CD8-positive, alpha-beta memory T cell (primary cell): ENCODE measurements at regions not wholly inside any gene's neighbourhood (a gene's known extent, or its start where the extent isn't known, plus 50 kb on each side); places are given as distances from the start of the nearest gene placed in this dataset.

Experiments used
- CTCF ChIA-PET: fragments of 350-600 bp; sonication (Branson Sonifier 250); formaldehyde crosslinking; loops from one replicate; lab custom pipeline; 2021; ENCODE audit warnings: antibody characterized with exemption; lab: Charles Lee
- POLR2A ChIA-PET: fragments of 350-600 bp; sonication (Branson Sonifier 250); formaldehyde crosslinking; loops from one replicate; lab custom pipeline; 2021; ENCODE audit warnings: antibody characterized with exemption; lab: Charles Lee
- DNase-seq, 5 donors: peaks; one replicate each; pipeline versions ENCODE4 v3.0.0 to v3.0.0-alpha.2; 2020 to 2022; ENCODE audit warnings: mixed read lengths in 1 of 5
- H3K27ac ChIP-seq: one replicate; pipeline ENCODE4 v1.7.0; 2013; ENCODE audit warnings: low read depth, mild to moderate bottlenecking, low read length, moderate library complexity
- H3K27me3 ChIP-seq: 2 replicates; pipeline ENCODE4 v1.7.0; 2013; ENCODE audit warnings: low read length, mild to moderate bottlenecking; ENCODE audit not compliant: insufficient read depth, poor library complexity, severe bottlenecking
- H3K36me3 ChIP-seq: 2 replicates; pipeline ENCODE4 v1.7.0; 2013; ENCODE audit warnings: mild to moderate bottlenecking, low read length, moderate library complexity; ENCODE audit not compliant: insufficient read depth
- H3K4me1 ChIP-seq: 2 replicates; pipeline ENCODE4 v1.7.0; 2013; ENCODE audit warnings: mild to moderate bottlenecking, low read length, moderate library complexity; ENCODE audit not compliant: insufficient read depth
- H3K4me3 ChIP-seq: 2 replicates; pipeline ENCODE4 v1.7.0; 2013; ENCODE audit warnings: mild to moderate bottlenecking, low read length
- H3K9me3 ChIP-seq: 2 replicates; pipeline ENCODE4 v1.7.0; 2013; ENCODE audit warnings: mild to moderate bottlenecking, low read length
- H3K27ac Mint-ChIP-seq, 8 donors: one replicate each; pipeline ENCODE4 v1.8.0; 2020 to 2021; ENCODE audit warnings: mixed read lengths in 8 of 8, mild to moderate bottlenecking in 6 of 8, inconsistent platforms in 3 of 8, moderate library complexity in 3 of 8
- H3K27me3 Mint-ChIP-seq, 2 donors: one replicate each; pipeline ENCODE4 v1.8.0; 2020 to 2021; ENCODE audit warnings: mixed read lengths in 2 of 2, mild to moderate bottlenecking in 1 of 2, moderate library complexity in 1 of 2
- H3K36me3 Mint-ChIP-seq, 3 donors: one replicate each; pipeline ENCODE4 v1.8.0; 2020 to 2021; ENCODE audit warnings: mixed read lengths in 3 of 3, inconsistent platforms in 1 of 3, mild to moderate bottlenecking in 1 of 3
- H3K4me1 Mint-ChIP-seq, 3 donors: one replicate each; pipeline ENCODE4 v1.8.0; 2020 to 2021; ENCODE audit warnings: mixed read lengths in 3 of 3, inconsistent platforms in 1 of 3, mild to moderate bottlenecking in 1 of 3
- H3K4me3 Mint-ChIP-seq, 7 donors: one replicate each; pipeline ENCODE4 v1.8.0; 2020 to 2021; ENCODE audit warnings: mixed read lengths in 7 of 7, mild to moderate bottlenecking in 6 of 7, moderate library complexity in 4 of 7, inconsistent platforms in 2 of 7
- H3K9me3 Mint-ChIP-seq, 5 donors: one replicate each; pipeline ENCODE4 v1.8.0; 2020 to 2022; ENCODE audit warnings: mixed read lengths in 5 of 5, mild to moderate bottlenecking in 3 of 5, moderate library complexity in 2 of 5, inconsistent platforms in 1 of 5

GRCh38 chrX:36684053-36684452, 324.1 kb upstream of the FAM47C start:
- Histone ChIP-seq H3K9me3 (no peaks in the 10 kb centered on the region), H3K27me3 (no peaks in the 10 kb centered on the region), H3K4me1 (no peaks in the 10 kb centered on the region), H3K27ac (no peak overlapping the region), H3K4me3 (no peak overlapping the region), H3K36me3 (no peaks in the 10 kb centered on the region)
- CTCF ChIA-PET, result no interaction called here
- Mint-ChIP-seq H3K4me1 (no peaks in the 10 kb centered on the region), H3K27me3 (no peaks in the 10 kb centered on the region), H3K36me3 (no peaks in the 10 kb centered on the region), H3K27ac (no peak overlapping the region), H3K9me3 (peaks cover 0 to 2% (median 0%) of the 10 kb centered on the region in 5 donors), H3K4me3 (no peak overlapping the region)
- POLR2A ChIA-PET, result no interaction called here
- no peak for DNase-seq

- H3K36me3 ChIP-seq, result no peaks in the 10 kb centered on the region
- no peak for DNase-seq
- H3K4me1 ChIP-seq, result no peaks in the 10 kb centered on the region
- H3K27ac ChIP-seq, result no peak overlapping the region
- Mint-ChIP-seq H3K36me3 (no peaks in the 10 kb centered on the region), H3K27ac (no peak overlapping the region), H3K4me3 (no peak overlapping the region), H3K4me1 (no peaks in the 10 kb centered on the region), H3K27me3 (no peaks in the 10 kb centered on the region), H3K9me3 (peaks cover 0 to 3% (median 0%) of the 10 kb centered on the region in 5 donors)
- POLR2A ChIA-PET, result no interaction called here
- no peaks in the 10 kb centered on the region for H3K27me3 ChIP-seq
- H3K4me3 ChIP-seq, result no peak overlapping the region
- CTCF ChIA-PET, result no interaction called here
- no peaks in the 10 kb centered on the region for H3K9me3 ChIP-seq
These were observed 286.2 kb upstream of the FAM47C start for GRCh38 chrX:36721990-36722389.

- CTCF ChIA-PET, result no interaction called here
- Histone ChIP-seq H3K9me3 (no peaks in the 10 kb centered on the region), H3K27ac (no peak overlapping the region), H3K4me1 (no peaks in the 10 kb centered on the region), H3K4me3 (no peak overlapping the region), H3K27me3 (no peaks in the 10 kb centered on the region), H3K36me3 (no peaks in the 10 kb centered on the region)
- H3K36me3 Mint-ChIP-seq, result no peaks in the 10 kb centered on the region
- H3K4me1 Mint-ChIP-seq, result no peaks in the 10 kb centered on the region
- no peak overlapping the region for H3K27ac Mint-ChIP-seq
- H3K9me3 Mint-ChIP-seq, result no peaks in the 10 kb centered on the region
- DNase-seq, result no peak
- POLR2A ChIA-PET, result no interaction called here
- H3K4me3 Mint-ChIP-seq, result no peak overlapping the region
- H3K27me3 Mint-ChIP-seq, result no peaks in the 10 kb centered on the region
These were observed 254.6 kb upstream of the FAM47C start for GRCh38 chrX:36753602-36754001.

GRCh38 chrX:36787752-36788151, 220.4 kb upstream of the FAM47C start:
- ChIA-PET POLR2A (no interaction called here), CTCF (no interaction called here)
- no peak overlapping the region for H3K27ac Mint-ChIP-seq
- no peak overlapping the region for H3K4me3 Mint-ChIP-seq
- no peaks in the 10 kb centered on the region for H3K36me3 Mint-ChIP-seq
- H3K27me3 ChIP-seq, result no peaks in the 10 kb centered on the region
- no peaks in the 10 kb centered on the region for H3K27me3 Mint-ChIP-seq
- H3K4me3 ChIP-seq, result no peak overlapping the region
- DNase-seq, result no peak
- H3K9me3 ChIP-seq, result no peaks in the 10 kb centered on the region
- H3K27ac ChIP-seq, result no peak overlapping the region
- no peaks in the 10 kb centered on the region for H3K9me3 Mint-ChIP-seq
- H3K4me1 ChIP-seq, result no peaks in the 10 kb centered on the region
- no peaks in the 10 kb centered on the region for H3K36me3 ChIP-seq
- H3K4me1 Mint-ChIP-seq, result no peaks in the 10 kb centered on the region

GRCh38 chrX:36803151-36803550, 205.0 kb upstream of the FAM47C start:
- no peaks in the 10 kb centered on the region for H3K9me3 Mint-ChIP-seq
- no peak overlapping the region for H3K27ac Mint-ChIP-seq
- no peaks in the 10 kb centered on the region for H3K4me1 Mint-ChIP-seq
- no peak overlapping the region for H3K4me3 Mint-ChIP-seq
- H3K27me3 Mint-ChIP-seq, result no peaks in the 10 kb centered on the region
- Histone ChIP-seq H3K27ac (no peak overlapping the region), H3K4me1 (no peaks in the 10 kb centered on the region), H3K4me3 (no peak overlapping the region), H3K36me3 (no peaks in the 10 kb centered on the region), H3K27me3 (no peaks in the 10 kb centered on the region), H3K9me3 (no peaks in the 10 kb centered on the region)
- no peaks in the 10 kb centered on the region for H3K36me3 Mint-ChIP-seq
- CTCF ChIA-PET, result no interaction called here
- POLR2A ChIA-PET, result no interaction called here
- no peak for DNase-seq

GRCh38 chrX:36804066-36804465, 204.1 kb upstream of the FAM47C start:
- no peak overlapping the region for H3K4me3 ChIP-seq
- H3K27ac Mint-ChIP-seq, result no peak overlapping the region
- CTCF ChIA-PET, result no interaction called here
- H3K36me3 Mint-ChIP-seq, result no peaks in the 10 kb centered on the region
- no peak overlapping the region for H3K4me3 Mint-ChIP-seq
- H3K9me3 Mint-ChIP-seq, result peaks cover 0 to 3% (median 0%) of the 10 kb centered on the region in 5 donors
- no peak overlapping the region for H3K27ac ChIP-seq
- no peaks in the 10 kb centered on the region for H3K27me3 Mint-ChIP-seq
- no peaks in the 10 kb centered on the region for H3K27me3 ChIP-seq
- no peaks in the 10 kb centered on the region for H3K4me1 ChIP-seq
- H3K9me3 ChIP-seq, result no peaks in the 10 kb centered on the region
- no peaks in the 10 kb centered on the region for H3K36me3 ChIP-seq
- no peaks in the 10 kb centered on the region for H3K4me1 Mint-ChIP-seq
- POLR2A ChIA-PET, result no interaction called here
- no peak for DNase-seq

GRCh38 chrX:36844857-36845256, 163.3 kb upstream of the FAM47C start:
- H3K27ac ChIP-seq, result no peak overlapping the region
- H3K4me3 ChIP-seq, result no peak overlapping the region
- ChIA-PET CTCF (no interaction called here), POLR2A (no interaction called here)
- H3K27me3 ChIP-seq, result no peaks in the 10 kb centered on the region
- H3K9me3 Mint-ChIP-seq, result no peaks in the 10 kb centered on the region
- no peaks in the 10 kb centered on the region for H3K4me1 ChIP-seq
- peaks cover 0 to 3% of the 10 kb centered on the region in 2 donors for H3K27me3 Mint-ChIP-seq
- no peaks in the 10 kb centered on the region for H3K36me3 ChIP-seq
- H3K9me3 ChIP-seq, result no peaks in the 10 kb centered on the region
- H3K4me1 Mint-ChIP-seq, result no peaks in the 10 kb centered on the region
- no peak overlapping the region for H3K4me3 Mint-ChIP-seq
- DNase-seq, result no peak
- H3K36me3 Mint-ChIP-seq, result no peaks in the 10 kb centered on the region
- H3K27ac Mint-ChIP-seq, result no peak overlapping the region

GRCh38 chrX:36847496-36847895, 160.7 kb upstream of the FAM47C start:
- Histone ChIP-seq H3K4me3 (no peak overlapping the region), H3K4me1 (no peaks in the 10 kb centered on the region), H3K27ac (no peak overlapping the region), H3K36me3 (no peaks in the 10 kb centered on the region), H3K9me3 (no peaks in the 10 kb centered on the region), H3K27me3 (no peaks in the 10 kb centered on the region)
- H3K27me3 Mint-ChIP-seq, result peaks cover 0 to 3% of the 10 kb centered on the region in 2 donors
- no peak overlapping the region for H3K27ac Mint-ChIP-seq
- no peak for DNase-seq
- no peak overlapping the region for H3K4me3 Mint-ChIP-seq
- H3K4me1 Mint-ChIP-seq, result no peaks in the 10 kb centered on the region
- H3K36me3 Mint-ChIP-seq, result no peaks in the 10 kb centered on the region
- H3K9me3 Mint-ChIP-seq, result no peaks in the 10 kb centered on the region
- ChIA-PET POLR2A (no interaction called here), CTCF (no interaction called here)

GRCh38 chrX:36849407-36849806, 158.8 kb upstream of the FAM47C start:
- no peak overlapping the region for H3K27ac Mint-ChIP-seq
- ChIA-PET POLR2A (no interaction called here), CTCF (no interaction called here)
- no peak overlapping the region for H3K4me3 Mint-ChIP-seq
- no peak overlapping the region for H3K27ac ChIP-seq
- peaks cover 0 to 6% of the 10 kb centered on the region in 2 donors for H3K27me3 Mint-ChIP-seq
- H3K4me3 ChIP-seq, result no peak overlapping the region
- H3K36me3 ChIP-seq, result no peaks in the 10 kb centered on the region
- H3K4me1 Mint-ChIP-seq, result no peaks in the 10 kb centered on the region
- H3K36me3 Mint-ChIP-seq, result no peaks in the 10 kb centered on the region
- H3K27me3 ChIP-seq, result no peaks in the 10 kb centered on the region
- H3K9me3 ChIP-seq, result no peaks in the 10 kb centered on the region
- no peaks in the 10 kb centered on the region for H3K4me1 ChIP-seq
- no peak for DNase-seq
- no peaks in the 10 kb centered on the region for H3K9me3 Mint-ChIP-seq
